AG09319 (cell line): ENCODE measurements at regions not wholly inside any gene's neighbourhood (a gene's known extent, or its start where the extent isn't known, plus 50 kb on each side); places are given as distances from the start of the nearest gene placed in this dataset.

ENCODE experiments used
- DNase-seq: peaks from one replicate; pipeline ENCODE4 v3.0.0-alpha.2; 2010; ENCODE audit warnings: low read depth; ENCODE audit errors: extremely low read depth
- CTCF ChIP-seq: IDR thresholded peaks from 2 replicates; pipeline ENCODE4 v1.5.1; 2011; ENCODE audit warnings: low read depth, mild to moderate bottlenecking, inconsistent platforms, low read length, moderate library complexity

GRCh38 chr9:78923966-78924659 lies 627.2 kb downstream of the PSAT1 start:
- no peak for DNase-seq
- TF ChIP-seq CTCF = no peak

GRCh38 chr9:78927099-78927940 lies 630.4 kb downstream of the PSAT1 start:
- TF ChIP-seq CTCF = no peak

GRCh38 chr9:78928625-78929405 lies 631.9 kb downstream of the PSAT1 start:
- no peak for TF ChIP-seq CTCF

More at GRCh38 chr9:78927099-78927940, 630.4 kb downstream of the PSAT1 start:
- no peak for DNase-seq

GRCh38 chr9:78930281-78930680 lies 633.4 kb downstream of the PSAT1 start:
- TF ChIP-seq CTCF = no peak
- DNase-seq = no peak

More at GRCh38 chr9:78928625-78929405, 631.9 kb downstream of the PSAT1 start:
- DNase-seq = no peak

GRCh38 chr9:78932849-78933627 lies 636.1 kb downstream of the PSAT1 start:
- no peak for TF ChIP-seq CTCF
- no peak for DNase-seq

- TF ChIP-seq CTCF = no peak
- no peak for DNase-seq
Observed at GRCh38 chr9:78934880-78935279, 636.9 kb upstream of the TLE4 start.
